ENCODE measurements at regions not wholly inside any gene's neighbourhood (a gene's known extent, or its start where the extent isn't known, plus 50 kb on each side); places are given as distances from the start of the nearest gene placed in this dataset.
"Not testable (repeated sequence)": the region's sequence is repeated elsewhere in the genome, so short reads cannot be mapped to it uniquely, and the experiment has no call there.

GRCh38 chr3:16013568-16013967 lies 160.9 kb upstream of the GALNT15 start:
- no peaks in the 10 kb centered on the region for H3K4me1 ChIP-seq
- WGBS (ENCODE audit: insufficient coverage, low coverage, low lambda C conversion rate, missing lambda C conversion rate), result 73% methylated on average over 2 of the region's 2 CpGs
- no peak overlapping the region for H3K27ac ChIP-seq
- H3K27me3 ChIP-seq, result no peaks in the 10 kb centered on the region
- TF ChIP-seq CTCF (IDR thresholded peaks at IDR 0.05), result no peak
- no peak for TF ChIP-seq POLR2A (IDR thresholded peaks at IDR 0.05)
- intact Hi-C loops (cut with DNase I), result no loop called here
- H3K36me3 ChIP-seq, result no peaks in the 10 kb centered on the region
- ATAC-seq (no peak), DNase-seq (no peak)
- no peak overlapping the region for H3K4me3 ChIP-seq
- H3K9me3 ChIP-seq, result no peaks in the 10 kb centered on the region

GRCh38 chr3:16021801-16022200 lies 152.7 kb upstream of the GALNT15 start:
- H3K36me3 ChIP-seq; H3K4me3 ChIP-seq; intact Hi-C loops (cut with DNase I); H3K9me3 ChIP-seq; H3K27me3 ChIP-seq; H3K27ac ChIP-seq; ATAC-seq; DNase-seq; H3K4me1 ChIP-seq: not testable (repeated sequence)
- WGBS (ENCODE audit: insufficient coverage, low coverage, low lambda C conversion rate, missing lambda C conversion rate), result 68% methylated on average over 4 of the region's 4 CpGs

- H3K36me3 ChIP-seq; H3K9me3 ChIP-seq; H3K27me3 ChIP-seq; intact Hi-C loops (cut with DNase I); H3K4me3 ChIP-seq; H3K4me1 ChIP-seq; ATAC-seq; DNase-seq; H3K27ac ChIP-seq: not testable (repeated sequence)
- WGBS (ENCODE audit: insufficient coverage, low coverage, low lambda C conversion rate, missing lambda C conversion rate), result 88% methylated on average over 4 of the region's 4 CpGs
These were observed 150.6 kb upstream of the GALNT15 start for GRCh38 chr3:16023881-16024280.

- no peak for ATAC-seq
- intact Hi-C loops (cut with DNase I), result no loop called here
- no peaks in the 10 kb centered on the region for H3K36me3 ChIP-seq
- no peaks in the 10 kb centered on the region for H3K9me3 ChIP-seq
- TF ChIP-seq CTCF (IDR thresholded peaks at IDR 0.05), result no peak
- TF ChIP-seq POLR2A (IDR thresholded peaks at IDR 0.05), result no peak
- WGBS (ENCODE audit: insufficient coverage, low coverage, low lambda C conversion rate, missing lambda C conversion rate), result 50% methylated on average over 1 of the region's 1 CpG
- H3K4me1 ChIP-seq, result no peaks in the 10 kb centered on the region
- no peaks in the 10 kb centered on the region for H3K27me3 ChIP-seq
- no peak overlapping the region for H3K4me3 ChIP-seq
- DNase-seq, result no peak
- H3K27ac ChIP-seq, result no peak overlapping the region
These were observed 149.9 kb upstream of the GALNT15 start for GRCh38 chr3:16024548-16024947.

GRCh38 chr3:16026753-16027152 lies 147.7 kb upstream of the GALNT15 start:
- 14% methylated on average over 3 of the region's 3 CpGs for WGBS (ENCODE audit: insufficient coverage, low coverage, low lambda C conversion rate, missing lambda C conversion rate)
- ATAC-seq, result no peak

More at GRCh38 chr3:16026753-16027152, 147.7 kb upstream of the GALNT15 start:
- H3K4me1 ChIP-seq, result no peaks in the 10 kb centered on the region
- no peak for DNase-seq
- H3K27me3 ChIP-seq, result no peaks in the 10 kb centered on the region
- no peaks in the 10 kb centered on the region for H3K9me3 ChIP-seq
- no peaks in the 10 kb centered on the region for H3K36me3 ChIP-seq
- H3K27ac ChIP-seq, result no peak overlapping the region
- intact Hi-C loops (cut with DNase I), result no loop called here
- H3K4me3 ChIP-seq, result no peak overlapping the region
- TF ChIP-seq POLR2A (IDR thresholded peaks at IDR 0.05) (no peak), CTCF (IDR thresholded peaks at IDR 0.05) (no peak)
